NCI-H2029 (cell line): ENCODE measurements at regions not wholly inside any gene's neighbourhood (a gene's known extent, or its start where the extent isn't known, plus 50 kb on each side); places are given as distances from the start of the nearest gene placed in this dataset.
"Not testable (repeated sequence)": the region's sequence is repeated elsewhere in the genome, so short reads cannot be mapped to it uniquely, and the experiment has no call there.

ENCODE experiments used
- DNase-seq: peaks from one replicate; lab custom pipeline; 2025; lab: John Stamatoyannopoulos, UW

GRCh38 chr12:87332987-87333726, 696.0 kb downstream of the C12orf50 start:
- DNase-seq = no peak

DNA sequence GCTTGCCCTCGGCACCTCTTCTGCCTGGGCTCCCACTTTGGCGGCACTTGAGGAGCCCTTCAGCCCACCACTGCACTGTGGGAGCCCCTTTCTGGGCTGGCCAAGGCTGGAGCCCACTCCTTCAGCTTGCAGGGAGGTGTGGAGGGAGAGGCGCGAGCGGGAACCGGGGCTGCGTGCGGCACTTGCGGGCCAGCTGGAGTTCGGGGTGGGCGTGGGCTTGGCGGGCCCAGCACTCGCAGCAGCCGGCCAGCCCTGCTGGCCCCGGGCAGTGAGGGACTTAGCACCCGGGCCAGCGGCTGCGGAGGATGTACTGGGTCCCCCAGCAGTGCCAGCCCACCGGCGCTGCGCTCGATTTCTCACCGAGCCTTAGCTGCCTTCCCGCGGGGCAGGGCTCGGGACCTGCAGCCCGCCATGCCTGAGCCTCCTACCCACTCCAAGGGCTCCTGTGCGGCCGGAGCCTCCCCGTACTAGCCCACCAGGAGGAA, 699.1 kb downstream of the C12orf50 start:
- DNase-seq = not testable (repeated sequence)

- DNase-seq = no peak
Observed at GRCh38 chr12:87329076-87329863, 699.9 kb downstream of the C12orf50 start.

DNA sequence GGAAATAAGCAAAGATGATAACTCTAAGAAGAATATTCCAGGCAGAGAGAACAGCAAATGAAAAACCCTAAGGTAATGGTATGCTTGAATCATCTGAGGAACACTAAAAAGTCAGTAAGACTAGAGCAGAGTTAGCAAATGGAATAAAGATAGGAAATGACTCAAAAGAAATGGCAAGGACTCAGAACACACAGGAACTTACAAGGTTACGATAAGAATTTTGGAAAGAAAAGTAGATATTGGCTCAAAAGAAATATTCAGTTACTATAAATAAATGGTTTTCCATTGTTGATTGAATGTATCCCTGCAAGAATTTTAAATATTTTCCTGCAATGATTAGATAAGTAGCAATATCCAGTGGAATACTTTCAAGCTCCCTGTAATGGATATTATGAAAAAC, 705.8 kb downstream of the C12orf50 start:
- no peak for DNase-seq

GRCh38 chr12:87320724-87321123, 708.5 kb downstream of the C12orf50 start:
- no peak for DNase-seq

GRCh38 chr12:87317302-87317701, 711.9 kb downstream of the C12orf50 start:
- DNase-seq = no peak

- DNase-seq = no peak
Observed at GRCh38 chr12:87311206-87311605, 718.0 kb downstream of the C12orf50 start.

DNA sequence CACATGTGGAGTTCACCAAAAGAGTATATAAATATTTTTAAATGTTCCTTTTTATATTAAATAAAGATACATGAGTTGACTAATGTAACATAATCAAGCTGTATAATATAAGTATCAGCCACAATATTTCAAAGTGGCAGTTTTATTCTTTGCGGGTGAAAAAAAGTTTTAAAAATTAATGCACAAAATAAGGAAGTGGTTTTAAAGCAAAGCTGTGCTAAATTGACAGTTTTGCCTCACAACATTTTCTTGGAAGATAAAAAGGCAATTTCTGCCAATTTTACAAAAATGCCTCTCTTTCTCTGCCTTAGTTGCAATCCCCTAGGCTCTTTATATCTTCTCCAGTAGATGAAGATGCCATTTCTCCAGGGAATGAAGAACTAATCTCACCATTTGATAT, 719.1 kb downstream of the C12orf50 start:
- DNase-seq = no peak

- no peak for DNase-seq
Observed at GRCh38 chr12:87305481-87305880, 723.7 kb downstream of the C12orf50 start.

DNA sequence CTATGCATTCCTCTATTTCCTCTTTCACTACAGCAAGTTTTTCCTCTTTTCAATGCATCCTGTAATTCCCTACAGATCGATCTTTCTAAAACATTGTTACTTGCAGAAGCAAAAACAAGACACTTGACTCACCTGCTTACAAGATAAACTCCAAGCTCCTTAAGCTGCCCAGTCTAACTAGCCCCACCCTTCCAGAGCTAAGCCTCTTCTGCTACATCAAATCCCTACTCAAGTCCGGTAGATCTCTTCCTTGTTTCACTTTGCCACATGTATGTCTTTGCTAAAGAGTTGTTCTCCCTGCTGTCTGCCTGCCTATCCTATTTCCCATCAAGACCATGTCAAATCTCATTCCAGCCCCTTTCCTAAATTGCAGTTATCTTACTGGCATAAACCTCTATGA, 724.8 kb downstream of the C12orf50 start:
- DNase-seq = no peak

- DNase-seq = no peak
Observed at GRCh38 chr12:87303396-87304012, 725.7 kb downstream of the C12orf50 start.

DNA sequence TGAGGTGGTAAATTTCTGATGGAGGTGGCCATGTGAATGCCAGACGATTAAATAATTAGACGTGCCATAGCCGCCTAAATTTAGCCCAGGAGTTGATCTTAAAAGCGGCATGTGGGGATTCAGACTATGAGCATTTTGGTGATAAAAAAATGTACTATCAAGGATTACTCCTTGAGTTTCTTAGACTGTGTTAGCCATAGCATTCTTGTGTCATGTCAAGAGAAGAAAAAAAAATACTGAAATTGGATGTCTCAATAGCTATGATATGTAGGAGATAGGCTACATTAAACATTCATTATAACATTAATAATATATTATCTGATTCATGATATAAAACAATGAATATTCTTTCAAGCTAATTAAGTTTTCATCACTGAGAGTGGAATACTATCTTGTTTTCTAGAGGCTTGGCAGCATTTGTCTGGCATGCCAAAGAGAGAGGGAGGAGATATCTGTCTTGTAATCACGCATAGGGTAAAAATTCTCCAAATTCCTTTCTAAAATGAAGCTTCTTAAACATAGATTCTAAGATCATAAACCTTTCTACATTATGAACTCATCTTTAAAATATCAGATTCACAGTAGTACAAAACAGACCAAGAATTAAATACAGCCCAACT, 727.0 kb downstream of the C12orf50 start:
- DNase-seq = no peak

DNA sequence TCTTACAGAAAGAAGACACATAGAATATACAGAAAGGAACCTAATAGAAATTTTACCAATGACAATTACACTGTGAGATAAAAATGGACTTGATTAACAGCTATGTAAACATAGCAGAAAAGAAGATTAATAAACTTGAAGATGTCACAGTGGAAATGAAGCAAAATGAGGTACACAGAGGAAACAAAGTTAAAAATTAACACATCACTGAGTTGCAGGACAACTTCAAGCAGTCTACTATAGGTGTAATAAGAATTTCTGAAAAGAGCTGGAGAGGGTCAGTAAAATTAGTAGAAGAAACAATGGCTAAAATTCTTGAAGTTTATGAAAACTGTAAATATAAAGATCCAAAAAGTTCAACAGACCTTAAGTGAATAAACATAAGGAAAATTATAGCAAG, 738.7 kb downstream of the C12orf50 start:
- DNase-seq = no peak

GRCh38 chr12:87283886-87284285, 745.3 kb downstream of the C12orf50 start:
- no peak for DNase-seq

DNA sequence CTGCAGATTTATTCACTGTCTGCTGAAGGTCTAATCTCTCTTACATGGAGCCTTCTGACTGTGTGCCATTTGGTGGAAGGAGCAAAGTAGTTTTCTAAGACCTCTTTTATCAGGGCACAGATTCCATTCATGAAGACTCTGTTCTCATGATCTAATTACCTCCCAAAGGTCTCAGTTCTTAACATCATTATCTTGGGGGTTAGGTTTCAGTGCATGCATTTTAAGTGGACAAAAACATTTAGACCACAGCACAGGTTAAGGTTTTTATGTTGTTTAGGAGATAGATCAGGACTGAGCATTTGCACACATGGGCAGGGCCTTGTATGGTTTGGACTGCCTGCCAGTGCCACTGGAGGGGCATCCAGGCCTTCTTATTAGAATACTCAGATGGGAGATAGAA, 746.1 kb downstream of the C12orf50 start:
- DNase-seq = no peak

DNA sequence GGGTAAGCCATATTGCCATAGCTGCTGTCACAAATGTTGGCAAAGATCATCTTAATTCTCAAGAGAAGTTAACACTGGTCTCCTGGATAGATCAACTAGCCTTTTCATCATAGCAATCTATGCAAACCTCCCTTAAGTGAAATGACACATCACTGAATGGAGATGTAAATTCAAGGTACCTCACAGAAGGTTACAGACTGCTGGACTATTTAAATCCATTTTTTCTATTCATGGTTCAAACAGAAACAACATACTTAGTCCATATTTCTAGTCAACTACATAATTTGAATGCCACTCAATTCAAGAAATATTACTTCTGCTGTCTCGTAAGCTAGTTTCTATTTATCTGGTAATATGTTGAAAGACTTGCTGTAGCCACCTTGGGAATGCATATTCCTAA, 748.3 kb downstream of the C12orf50 start:
- DNase-seq = no peak

DNA sequence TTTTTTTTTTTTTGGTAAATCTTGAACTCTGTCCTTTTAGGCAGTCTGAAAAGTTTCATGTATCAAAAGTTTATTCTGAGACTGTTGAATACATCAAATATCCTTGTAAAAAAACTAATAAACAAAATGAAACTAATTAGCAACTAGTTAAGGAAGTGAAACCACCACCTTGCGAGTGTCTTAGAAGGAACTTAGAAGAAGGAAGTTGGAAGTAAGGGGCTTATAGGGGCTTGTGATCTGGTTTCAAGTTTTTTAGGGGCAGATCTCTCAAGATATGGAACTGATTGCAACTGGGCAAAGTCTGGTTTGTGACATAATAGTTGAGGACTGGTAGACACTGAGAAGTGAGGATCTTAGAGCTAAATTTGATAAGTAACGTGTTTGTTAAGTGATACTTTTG, 748.8 kb downstream of the C12orf50 start:
- DNase-seq = no peak

GRCh38 chr12:87274594-87275245, 754.5 kb downstream of the C12orf50 start:
- no peak for DNase-seq

GRCh38 chr12:87272851-87273250, 756.4 kb downstream of the C12orf50 start:
- no peak for DNase-seq

- DNase-seq = no peak
Observed at GRCh38 chr12:87270919-87271318, 758.3 kb downstream of the C12orf50 start.

DNA sequence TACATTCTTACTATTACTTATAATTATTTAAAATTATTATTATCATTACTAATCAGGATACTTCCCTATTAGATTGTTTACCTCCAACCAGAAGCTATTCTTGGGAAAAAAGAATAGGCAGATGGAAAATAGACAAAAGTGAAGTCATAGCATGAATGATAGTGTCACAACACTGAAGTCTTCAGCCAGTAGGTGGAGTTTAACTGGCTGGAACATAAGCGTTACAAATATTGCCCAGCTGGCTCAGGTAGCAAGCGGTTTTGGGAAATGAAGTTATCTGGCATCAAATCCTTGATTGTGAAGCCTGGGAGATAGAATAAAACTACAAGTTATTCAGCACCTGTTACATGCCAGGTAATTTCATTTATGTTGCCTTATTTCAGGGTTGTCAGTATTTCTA, 762.9 kb downstream of the C12orf50 start:
- no peak for DNase-seq

DNA sequence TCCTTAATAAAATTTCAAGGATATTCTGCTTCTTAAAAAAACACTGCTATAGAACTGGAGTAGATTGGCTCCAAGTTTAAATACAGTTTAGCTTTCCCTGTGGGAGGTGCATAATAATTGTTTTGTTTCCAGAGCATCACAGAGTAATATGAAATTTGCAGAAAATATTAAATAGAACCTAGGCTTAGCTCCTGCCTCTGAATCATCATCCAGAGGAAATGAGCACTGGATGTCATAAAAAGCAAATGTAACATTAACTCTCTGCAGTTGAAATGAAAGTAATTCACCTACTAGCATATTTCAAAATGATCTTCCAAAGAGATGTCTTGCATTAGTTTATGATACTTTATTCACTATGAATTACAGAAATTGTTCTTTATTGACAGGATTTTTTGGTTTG, 769.8 kb downstream of the C12orf50 start:
- no peak for DNase-seq
